Neural cell (in vitro differentiated cells): ENCODE measurements at regions not wholly inside any gene's neighbourhood (a gene's known extent, or its start where the extent isn't known, plus 50 kb on each side); places are given as distances from the start of the nearest gene placed in this dataset.

Experiments
- EZH2 ChIP-seq: fragments of 200-600, 300-800 bp; shearing (Covaris generic), sonication (generic); IDR thresholded peaks from 2 replicates; pipeline ENCODE4 v1.6.1; 2014; ENCODE audit warnings: antibody characterized with exemption, low read length, borderline replicate concordance, mild to moderate bottlenecking; ENCODE audit not compliant: insufficient read depth, poor library complexity, severe bottlenecking
- POLR2AphosphoS5 ChIP-seq: IDR thresholded peaks from 2 replicates; pipeline ENCODE4 v1.6.1; 2012
- RAD21 ChIP-seq: fragments of 450-650 bp; conservative IDR thresholded peaks from 2 replicates; pipeline ENCODE4 v1.6.1; 2014; ENCODE audit warnings: antibody characterized with exemption, mild to moderate bottlenecking, moderate library complexity

DNA sequence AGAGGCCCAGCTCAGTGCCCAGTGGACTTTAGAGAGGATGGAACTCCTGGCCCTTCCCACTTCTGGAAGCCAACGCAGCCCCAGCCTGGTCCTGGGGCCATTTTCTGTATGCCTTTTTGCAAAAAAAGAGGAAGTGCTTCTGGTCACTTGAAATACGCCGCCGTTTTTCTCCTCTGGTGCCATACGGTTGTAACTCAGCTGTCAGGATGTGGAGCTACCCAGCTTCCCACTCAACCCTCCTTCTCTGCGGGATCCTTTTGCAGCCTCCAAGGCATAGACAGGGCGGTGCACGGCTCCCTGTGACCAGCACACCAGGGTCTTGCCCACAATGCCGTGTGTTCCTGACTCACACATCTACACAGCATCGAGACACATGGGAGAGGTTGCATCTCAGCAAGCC is 369.6 kb downstream of the TCERG1L start:
- TF ChIP-seq EZH2: no peak
- no peak for TF ChIP-seq RAD21
- no peak for TF ChIP-seq POLR2AphosphoS5
